ENCODE measurements at regions not wholly inside any gene's neighbourhood (a gene's known extent, or its start where the extent isn't known, plus 50 kb on each side); places are given as distances from the start of the nearest gene placed in this dataset.

DNA sequence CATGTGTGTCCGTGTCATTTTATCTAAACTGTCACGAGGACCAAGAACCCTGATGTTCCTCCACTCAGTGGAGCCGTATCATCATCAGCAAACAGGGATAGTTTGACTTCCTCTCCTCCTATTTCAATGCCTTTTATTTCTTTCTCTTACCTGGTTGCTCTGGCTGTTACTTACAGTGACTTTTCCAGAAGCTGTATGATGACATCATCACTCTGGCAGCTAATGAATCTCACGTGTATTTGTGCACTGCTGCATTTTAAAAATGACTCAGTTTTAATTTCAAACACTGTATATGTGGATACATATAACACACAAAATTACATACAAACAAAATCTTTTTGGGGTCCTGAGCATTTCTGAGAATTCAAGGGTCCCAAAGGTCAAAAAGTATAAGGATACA is 481.4 kb downstream of the CDH2 start:
- DNase-seq (ENCODE audit: low read depth, low spot score) = peak; percentile 60

DNA sequence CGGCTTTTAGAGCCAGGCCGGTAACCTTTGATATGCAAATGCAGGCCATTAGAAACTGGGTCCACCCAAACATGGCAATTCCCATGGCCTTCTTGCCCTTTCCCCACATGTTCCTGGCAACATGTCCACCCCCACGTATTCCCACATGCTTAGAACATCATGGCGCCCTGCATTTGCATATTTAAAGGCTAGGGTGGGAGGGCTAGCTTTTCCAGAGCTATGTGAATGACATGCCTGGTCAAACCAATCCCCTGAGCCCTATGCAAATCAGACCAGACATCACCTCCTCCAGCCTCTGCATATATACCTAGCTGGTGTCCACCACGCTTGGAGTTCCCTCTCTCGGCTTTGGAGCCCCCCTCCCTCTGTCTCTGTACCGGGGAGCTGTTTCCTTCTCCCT is 481.9 kb downstream of the CDH2 start:
- DNase-seq (ENCODE audit: low read depth, low spot score) = peak; percentile 3

DNA sequence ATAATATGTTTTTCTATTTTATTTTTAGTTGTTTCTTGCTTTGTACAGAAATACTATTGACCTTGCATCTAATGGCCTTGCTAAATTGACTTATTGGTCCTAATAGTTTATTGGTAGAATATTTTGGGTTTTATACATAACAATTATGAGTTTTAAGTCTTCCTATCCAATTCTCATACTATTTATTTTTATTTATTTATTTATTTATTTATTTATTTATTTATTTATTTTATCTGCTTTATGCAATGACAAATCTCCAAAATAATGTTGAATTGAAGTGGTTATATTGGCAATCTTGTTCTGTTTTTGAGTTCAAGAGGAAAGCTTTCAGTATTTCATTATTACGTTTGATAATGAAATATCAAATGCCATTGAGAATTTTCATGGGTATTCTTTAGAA is 488.3 kb downstream of the CDH2 start:
- no peak for DNase-seq (ENCODE audit: low read depth, low spot score)

DNA sequence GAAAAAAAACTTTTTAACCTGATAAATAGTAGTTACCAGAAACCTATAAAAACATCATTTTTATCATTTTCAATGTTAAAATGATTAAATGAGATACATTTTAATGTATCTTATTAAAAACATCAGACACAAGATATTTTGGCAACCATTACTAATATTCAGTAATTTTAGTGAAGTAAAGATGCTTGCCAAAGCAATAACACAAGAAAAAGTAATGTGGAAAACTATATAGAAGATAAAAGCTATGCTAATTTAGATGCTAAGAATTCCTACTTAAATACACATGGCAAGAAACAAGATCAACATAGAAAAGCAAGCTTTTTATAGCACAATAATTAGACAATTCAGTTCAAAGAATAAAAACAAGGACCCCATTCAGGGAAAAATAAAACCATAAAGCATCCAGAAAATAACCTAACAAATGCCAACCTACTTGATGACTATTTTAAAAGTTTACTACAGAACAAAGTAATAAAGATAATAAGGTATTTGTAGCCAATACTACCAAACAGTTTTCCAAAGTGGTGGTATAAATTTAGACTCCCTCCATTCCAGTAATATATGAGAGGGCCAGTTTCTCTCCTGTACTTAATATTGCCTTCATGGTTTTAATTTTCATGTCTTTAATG is 489.5 kb downstream of the CDH2 start:
- DNase-seq (ENCODE audit: low read depth, low spot score) = no peak

DNA sequence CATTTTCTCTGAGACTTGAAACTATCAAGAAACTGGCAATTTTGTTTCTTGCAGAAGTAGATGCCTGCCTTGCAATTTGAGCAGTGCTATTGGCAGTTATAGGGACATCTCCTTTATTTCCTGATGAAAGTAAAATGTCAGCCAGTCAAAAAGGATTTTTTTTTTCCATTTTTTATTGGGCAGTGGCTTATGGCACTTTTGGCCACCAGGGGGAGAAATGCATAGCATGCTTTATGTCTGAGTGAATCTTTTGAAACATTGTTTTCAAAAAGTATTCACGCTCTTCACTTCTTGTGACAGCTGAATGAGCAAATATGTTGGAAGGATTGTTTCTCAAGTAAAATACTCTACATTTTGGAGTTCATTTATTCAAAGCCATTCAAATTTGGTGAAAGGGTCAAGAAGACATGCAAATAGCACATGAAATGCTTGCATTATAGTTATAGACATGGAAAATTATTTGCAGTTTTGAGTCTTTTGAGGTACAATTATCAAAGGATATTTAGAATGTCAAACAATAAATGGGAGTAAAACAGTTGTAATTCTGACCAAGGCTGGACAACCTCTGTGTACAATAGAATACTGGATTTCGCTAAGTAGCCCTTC is 491.0 kb downstream of the CDH2 start:
- peak; percentile 66 for DNase-seq (ENCODE audit: low read depth, low spot score)

DNA sequence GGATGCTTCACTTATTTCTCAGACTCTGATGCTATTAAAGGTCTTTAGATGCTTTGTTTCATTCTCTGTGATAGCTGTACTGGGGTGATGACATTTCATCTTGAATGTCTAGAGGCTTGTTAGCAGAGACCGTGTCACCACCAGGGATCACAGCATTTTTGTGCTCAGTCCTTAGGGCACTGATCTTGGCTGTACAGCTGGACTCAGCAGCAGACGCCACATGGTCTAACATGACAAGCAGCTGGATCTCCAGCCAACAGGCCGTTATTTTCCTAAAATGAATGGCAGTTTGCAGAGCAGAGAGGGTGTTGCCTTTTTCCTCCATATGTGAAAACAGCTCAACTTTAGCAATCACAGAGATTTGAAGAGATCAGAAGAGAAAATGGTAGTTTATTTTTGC is 491.8 kb downstream of the CDH2 start:
- DNase-seq (ENCODE audit: low read depth, low spot score) = no peak

DNA sequence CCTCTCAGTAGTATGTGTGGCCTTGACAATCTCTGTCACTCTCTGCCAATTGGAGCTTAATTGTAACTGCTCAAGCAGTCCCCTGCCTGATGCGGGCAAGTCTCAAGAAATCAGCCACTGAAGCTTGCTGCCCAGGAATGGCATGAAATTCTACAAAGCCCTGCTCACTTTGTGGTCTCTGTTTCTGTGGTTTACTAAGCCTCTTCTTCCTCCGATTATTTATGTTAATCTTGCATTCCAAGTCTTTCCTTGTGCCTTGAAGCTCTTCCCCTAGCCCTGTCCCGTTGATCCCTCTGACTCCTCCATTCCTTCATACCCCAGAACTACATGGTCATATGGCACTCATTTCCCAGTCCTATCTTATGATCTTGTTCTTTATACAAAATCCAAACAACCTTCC is 489.3 kb upstream of the CHST9 start:
- peak; percentile 31 for DNase-seq (ENCODE audit: low read depth, low spot score)

DNA sequence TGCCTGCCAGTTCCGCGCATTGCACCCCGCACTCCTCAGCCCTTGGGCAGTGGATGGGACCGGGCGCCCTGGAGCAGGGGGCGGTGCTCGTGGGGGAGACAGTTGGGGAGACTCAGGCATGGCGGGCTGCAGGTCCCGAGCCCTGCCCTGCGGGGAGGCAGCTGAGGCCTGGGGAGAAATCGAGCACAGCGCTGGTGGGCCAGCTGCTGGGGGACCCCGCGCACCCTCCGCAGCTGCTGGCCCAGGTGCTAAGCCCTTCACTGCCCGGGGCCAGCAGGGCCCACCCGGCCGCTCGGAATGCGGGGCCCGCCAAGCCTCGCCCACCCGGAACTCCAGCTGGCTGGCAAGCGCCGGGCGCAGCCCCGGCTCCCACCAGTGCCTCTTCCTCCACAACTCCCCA is 488.8 kb upstream of the CHST9 start:
- DNase-seq (ENCODE audit: low read depth, low spot score) = no peak

DNA sequence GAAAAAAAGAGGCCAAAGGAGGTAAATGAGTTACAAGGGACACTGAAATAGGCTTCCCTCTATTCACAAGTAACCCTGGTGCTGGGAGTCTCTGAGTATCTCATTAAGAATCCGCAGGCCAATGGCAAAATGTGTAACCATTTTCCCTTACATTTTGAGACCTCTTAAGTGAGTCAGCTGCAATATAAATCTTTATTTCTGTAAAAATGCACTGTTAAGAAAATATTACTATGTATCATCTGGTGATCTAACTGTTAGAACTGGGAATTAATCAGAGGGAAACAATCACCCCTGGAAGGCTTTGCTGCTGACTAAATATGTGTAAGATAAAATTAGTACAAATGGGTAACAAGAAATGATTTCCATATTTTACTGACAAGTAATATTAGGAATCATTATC is 483.1 kb upstream of the CHST9 start:
- DNase-seq (ENCODE audit: low read depth, low spot score) = no peak

DNA sequence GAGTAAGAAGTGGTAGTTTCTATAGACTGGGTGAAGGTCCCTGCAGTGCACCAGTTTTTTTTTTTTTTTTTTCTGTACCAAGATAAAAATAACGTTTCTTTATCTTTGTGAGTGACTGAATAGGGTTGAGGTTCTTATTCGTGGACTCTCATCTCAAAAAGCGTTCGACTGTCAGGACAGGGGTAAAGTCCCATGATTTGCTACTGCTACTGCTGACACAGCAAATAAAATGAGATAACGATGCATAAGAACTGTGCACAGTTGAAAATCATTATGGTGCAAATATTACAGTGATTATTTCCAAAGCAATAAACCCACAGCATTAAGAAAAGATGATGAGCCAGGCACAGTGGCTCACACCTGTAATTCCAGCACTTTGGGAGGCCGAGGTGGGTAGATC is 482.0 kb upstream of the CHST9 start:
- no peak for DNase-seq (ENCODE audit: low read depth, low spot score)

DNA sequence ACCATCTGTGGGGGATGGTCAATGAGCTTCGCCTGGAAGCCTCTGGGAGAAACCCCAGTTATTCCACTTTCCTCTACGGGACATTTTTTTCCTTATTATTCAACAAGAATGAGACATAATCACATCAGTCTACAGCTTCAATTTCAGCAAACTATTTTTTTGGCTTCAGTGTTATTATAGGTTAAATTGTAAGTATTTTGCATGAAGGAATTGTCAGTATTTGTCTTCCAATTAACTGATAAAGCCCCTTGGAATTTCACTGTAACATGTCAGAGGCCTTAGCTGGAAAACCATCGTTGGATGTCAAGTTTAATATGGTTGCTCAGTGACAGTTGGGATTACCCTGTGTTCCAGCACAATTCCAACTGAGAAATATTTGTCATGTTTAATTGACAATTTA is 480.9 kb upstream of the CHST9 start:
- DNase-seq (ENCODE audit: low read depth, low spot score) = no peak

DNA sequence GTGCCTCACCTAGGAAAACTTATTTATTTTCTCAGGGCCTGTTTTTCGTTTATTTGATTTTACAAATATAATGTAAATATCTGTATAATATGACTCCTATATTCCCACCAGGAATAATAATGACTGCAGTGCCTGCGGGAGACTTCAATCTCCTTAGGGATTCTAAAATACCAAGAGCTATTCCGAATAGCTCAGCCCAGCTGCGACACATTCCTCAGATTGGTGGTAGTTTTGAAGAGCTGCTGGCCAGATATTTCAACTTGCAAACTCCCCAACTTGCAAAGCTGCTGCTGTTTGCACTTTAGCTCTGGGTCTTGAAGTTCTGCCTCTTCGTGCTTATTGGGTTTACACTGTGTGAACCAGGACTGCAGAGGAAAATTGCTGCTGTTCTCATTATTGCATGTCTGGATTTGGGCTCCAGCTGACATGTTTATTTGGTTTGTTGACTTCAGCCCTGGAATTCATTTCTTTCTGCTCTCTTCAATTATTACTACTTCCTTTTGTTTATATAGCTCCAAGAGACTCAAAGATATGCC is 480.2 kb upstream of the CHST9 start:
- peak; percentile 35 for DNase-seq (ENCODE audit: low read depth, low spot score)

DNA sequence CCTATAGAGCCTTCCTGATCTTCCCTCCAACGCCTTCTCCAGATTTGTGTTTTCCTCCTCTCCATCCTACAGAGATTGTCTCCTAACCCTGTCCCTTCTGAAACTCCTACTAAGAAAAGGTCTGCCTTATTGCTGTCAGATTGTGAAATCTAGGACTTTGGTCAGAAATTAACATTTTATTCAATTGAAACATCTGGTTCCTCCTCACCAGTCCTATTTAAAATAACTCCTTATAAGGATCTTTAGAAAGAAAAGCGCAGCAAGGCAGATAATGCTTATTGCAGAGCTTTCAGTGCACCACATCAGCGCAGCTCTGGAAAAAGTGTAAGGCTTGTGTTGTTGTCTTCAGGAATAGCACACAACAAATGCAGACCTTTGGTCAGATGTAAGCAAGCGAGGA is 477.8 kb upstream of the CHST9 start:
- no peak for DNase-seq (ENCODE audit: low read depth, low spot score)

DNA sequence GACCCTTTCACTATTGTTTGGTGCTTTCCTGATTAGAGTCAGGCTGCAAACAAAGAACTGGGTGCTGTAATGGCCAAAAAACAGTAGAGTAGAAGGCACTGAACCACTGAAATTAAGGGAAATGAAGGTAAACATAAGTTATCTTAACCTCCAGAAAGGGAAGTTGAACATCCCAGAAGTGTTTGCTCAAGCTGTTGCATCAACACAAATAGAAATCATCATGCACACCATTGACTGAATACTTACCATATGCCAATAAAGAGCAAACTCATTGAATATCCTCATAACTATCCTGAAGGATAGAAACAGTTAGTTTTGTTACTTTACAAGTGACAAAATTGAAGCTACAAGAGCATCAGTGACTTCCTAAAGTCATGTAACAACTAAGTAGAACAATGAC is 477.4 kb upstream of the CHST9 start:
- DNase-seq (ENCODE audit: low read depth, low spot score) = no peak

DNA sequence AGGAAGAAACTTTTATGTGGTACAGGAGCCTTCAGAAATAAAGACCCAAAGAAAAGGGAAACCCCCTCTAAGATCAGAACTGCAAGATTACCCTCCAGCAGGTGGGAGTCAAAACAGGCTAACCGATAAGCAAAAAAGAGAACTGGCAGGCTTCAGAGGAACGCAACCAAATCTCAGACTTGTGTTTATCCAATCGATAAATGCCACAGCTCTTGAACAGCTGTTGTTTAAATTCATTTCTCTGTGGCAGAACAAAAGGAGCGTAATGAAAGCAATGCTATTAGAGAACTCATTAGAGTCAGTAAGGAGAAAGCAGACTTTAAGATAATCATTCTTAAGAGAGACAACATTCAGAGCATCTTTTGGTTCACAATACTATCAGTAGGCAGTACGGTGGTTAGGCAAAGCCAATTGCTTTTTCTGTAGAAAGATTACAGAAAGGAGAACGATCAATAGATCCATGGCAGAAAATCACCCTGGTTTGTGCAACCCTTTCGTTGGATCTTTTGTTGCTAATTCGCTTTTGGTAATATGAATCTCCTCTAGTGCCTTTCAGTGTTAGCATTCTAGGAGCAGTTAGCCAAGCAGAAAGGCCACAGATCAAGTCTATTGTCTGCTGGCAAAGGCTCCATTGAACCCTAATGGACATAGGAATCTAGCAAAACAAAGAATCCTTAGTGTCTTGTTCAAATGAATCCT is 476.4 kb upstream of the CHST9 start:
- no peak for DNase-seq (ENCODE audit: low read depth, low spot score)

DNA sequence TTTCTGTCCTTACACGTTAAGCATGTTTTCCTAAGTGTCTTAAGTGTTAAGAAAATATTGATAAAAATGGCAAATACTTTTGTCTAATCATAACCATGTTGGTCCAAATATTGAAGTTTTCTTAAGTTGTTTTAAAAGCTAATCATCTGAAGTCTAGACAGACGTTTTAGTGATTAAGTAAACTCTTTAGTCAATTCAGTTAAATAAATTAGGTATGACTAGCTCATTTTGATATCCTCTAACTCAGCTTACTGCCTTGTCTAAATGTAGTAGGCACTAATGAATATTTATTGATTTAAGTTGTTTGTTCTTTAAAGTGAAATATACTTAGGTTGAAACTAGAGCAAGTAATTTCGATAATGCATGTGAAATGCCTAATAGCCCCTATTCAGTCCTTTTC is 471.8 kb upstream of the CHST9 start:
- DNase-seq (ENCODE audit: low read depth, low spot score) = peak; percentile 5

DNA sequence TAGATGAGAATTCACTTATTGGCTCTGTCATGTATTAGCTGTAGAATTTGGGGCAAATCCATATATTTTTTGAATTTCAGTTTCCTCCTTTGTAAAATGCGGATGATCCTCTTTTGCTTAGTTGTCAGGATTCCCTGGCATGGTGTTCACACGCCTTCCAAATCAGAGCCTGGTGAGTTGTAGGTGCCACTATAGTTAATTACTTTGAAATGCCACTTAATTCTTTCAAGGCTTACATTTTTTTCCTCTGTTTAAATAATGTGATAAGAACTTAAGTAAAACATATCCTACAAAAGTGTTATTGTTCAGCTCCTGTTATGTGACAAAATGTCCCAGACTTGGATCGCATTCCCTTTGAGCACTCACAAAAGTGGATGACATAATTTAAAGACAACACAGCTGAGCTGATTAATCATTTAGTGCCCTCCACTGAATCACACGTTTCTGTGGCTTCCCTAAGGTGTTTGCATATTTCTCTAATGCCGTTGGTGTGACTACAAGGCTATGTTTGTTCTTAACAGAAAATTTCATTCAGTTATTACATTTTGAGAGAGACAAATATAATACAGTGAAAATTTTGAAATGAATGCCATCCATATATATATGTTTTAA is 471.2 kb upstream of the CHST9 start:
- DNase-seq (ENCODE audit: low read depth, low spot score) = peak; percentile 82

DNA sequence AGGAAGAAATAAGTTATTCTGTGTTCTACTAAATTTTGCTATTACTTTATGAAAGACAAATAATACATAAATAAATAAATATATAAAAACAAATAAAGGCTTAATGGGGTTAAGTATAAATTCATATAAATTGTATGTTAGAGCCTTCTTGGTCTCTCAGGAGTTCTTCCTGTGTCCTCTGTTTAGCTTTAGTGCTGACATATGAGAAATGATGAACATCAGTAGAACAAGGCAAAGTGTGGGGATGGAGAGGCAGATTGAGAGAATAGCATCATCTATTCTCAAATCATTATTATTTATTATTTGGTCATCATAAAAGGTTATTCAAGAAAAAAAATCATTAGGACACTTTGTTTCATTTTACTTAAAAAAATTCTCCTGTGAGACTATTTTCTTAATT is 468.1 kb upstream of the CHST9 start:
- DNase-seq (ENCODE audit: low read depth, low spot score) = no peak

DNA sequence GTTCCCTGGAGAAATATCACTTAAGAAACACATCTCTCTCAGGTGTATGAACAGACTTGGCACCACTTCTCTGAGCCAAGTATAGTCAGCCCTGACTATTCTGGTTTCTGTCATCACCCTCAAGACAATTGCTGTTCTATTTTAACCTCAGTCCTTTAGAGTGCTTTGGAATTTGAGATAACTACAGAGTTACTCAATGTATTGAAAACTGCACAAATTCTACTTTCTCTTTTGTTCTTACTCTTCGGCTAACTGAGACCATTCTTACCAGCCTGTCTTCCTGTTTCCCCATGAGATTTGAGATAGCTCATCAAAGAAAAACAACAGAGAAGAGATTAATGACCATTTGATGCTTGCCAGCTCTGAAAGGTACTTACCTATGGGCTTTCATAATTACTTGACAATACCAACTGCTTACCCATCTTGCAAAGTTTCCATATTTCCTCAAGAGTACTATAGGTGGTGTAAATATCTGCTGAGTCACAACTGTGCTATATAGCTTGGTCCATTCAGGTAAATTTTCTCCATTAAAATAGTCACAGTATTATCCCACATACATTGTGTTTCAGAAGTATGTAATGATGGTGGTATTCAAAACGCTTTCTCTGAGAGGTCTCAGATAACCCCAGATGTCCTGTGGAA is 467.5 kb upstream of the CHST9 start:
- DNase-seq (ENCODE audit: low read depth, low spot score) = peak; percentile 8

DNA sequence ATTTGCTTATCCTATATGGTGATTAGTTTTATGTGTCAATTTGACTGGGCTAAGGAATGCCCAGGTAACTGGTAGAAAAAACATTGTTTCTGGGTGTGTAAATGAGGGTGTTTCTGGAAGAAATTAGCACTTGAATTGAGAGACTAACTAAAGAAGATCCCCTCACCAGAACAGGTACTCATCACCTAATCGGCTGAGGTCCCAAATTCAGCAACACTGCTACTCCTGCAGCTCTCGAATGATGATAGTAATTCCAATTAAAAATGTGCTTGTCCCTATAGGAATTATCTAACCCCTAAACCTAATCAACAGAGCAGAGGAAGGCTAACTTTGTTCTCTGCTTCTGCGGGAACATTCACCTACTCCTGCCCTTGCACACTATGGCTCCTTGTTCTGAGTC is 464.5 kb upstream of the CHST9 start:
- DNase-seq (ENCODE audit: low read depth, low spot score) = no peak

DNA sequence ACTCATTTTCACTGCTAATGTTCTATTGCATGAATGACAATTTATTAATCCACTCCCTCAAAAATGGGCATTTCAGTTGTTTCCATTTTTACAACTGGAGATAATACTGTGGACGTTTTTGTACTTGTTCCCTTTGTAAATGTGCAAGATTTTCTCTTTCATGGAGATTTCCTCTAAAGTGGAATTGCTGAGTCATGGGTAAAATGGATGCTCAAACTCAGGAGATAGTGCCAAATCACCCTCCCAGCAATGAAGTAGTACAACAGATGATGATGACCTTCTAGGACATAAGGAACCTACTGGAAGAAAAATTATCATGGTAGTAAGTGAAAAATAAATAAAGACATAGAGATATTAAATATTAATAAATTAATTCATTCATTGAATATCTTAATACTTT is 460.8 kb upstream of the CHST9 start:
- peak; percentile 10 for DNase-seq (ENCODE audit: low read depth, low spot score)

DNA sequence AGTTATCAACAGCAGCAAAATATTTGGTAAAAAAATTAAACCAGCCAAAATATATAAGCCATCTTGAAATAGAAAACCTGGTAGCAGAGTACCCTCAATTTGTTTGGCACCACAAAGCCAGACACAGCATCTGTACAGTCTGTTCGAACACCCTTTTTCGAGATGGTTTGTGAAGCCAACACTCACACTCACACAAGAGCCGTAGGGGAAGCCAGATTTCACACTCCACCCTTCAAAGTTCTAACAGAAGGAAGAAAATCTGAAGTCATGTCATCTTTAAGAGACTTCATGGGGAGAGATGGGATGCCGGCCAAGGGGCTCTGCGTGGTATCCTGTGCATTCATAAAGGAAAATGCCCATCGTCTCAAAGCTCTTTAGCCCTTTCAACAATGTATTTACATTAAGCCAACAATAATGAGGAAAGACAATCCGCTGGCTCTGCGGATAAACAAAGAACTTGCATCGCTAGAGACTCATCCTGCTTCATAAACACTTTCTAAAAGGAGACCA is 451.5 kb upstream of the CHST9 start:
- no peak for DNase-seq (ENCODE audit: low read depth, low spot score)
